ENCODE measurements at regions not wholly inside any gene's neighbourhood (a gene's known extent, or its start where the extent isn't known, plus 50 kb on each side); places are given as distances from the start of the nearest gene placed in this dataset.

DNA sequence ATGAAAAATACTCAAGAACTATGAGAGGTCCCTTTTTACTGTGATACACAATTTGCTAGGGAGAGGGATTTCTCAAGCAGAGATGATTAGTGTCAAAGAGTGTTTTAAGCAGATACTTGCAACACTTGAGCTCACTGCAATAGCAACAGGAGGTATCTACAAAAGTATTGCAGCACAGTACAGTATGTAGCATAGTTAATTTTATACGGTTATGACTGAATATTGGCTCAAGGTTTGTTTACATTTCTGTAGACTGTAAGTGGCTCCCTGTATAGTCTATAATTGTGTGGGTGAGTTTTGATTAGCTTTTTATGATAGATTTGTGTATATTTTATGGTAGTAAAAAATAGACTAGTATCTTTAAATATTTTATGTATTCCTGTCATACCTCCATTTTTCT lies 1177.2 kb downstream of the TECRL start:
- TF ChIP-seq, protein P1, sequence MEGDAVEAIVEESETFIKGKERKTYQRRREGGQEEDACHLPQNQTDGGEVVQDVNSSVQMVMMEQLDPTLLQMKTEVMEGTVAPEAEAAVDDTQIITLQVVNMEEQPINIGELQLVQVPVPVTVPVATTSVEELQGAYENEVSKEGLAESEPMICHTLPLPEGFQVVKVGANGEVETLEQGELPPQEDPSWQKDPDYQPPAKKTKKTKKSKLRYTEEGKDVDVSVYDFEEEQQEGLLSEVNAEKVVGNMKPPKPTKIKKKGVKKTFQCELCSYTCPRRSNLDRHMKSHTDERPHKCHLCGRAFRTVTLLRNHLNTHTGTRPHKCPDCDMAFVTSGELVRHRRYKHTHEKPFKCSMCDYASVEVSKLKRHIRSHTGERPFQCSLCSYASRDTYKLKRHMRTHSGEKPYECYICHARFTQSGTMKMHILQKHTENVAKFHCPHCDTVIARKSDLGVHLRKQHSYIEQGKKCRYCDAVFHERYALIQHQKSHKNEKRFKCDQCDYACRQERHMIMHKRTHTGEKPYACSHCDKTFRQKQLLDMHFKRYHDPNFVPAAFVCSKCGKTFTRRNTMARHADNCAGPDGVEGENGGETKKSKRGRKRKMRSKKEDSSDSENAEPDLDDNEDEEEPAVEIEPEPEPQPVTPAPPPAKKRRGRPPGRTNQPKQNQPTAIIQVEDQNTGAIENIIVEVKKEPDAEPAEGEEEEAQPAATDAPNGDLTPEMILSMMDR (IDR thresholded peaks at IDR 0.05), result no peak
- TF ChIP-seq POLR2A (IDR thresholded peaks at IDR 0.05), result no peak

All from uterus (tissue), 2 donors.